Anterior cingulate cortex (tissue), 58 donors: ENCODE measurements at regions not wholly inside any gene's neighbourhood (a gene's known extent, or its start where the extent isn't known, plus 50 kb on each side); places are given as distances from the start of the nearest gene placed in this dataset.
"Not testable (repeated sequence)": the region's sequence is repeated elsewhere in the genome, so short reads cannot be mapped to it uniquely, and the experiment has no call there.

Experiments
- DNase-seq, 58 donors: peaks; one replicate each; lab custom pipeline; 2025; lab: John Stamatoyannopoulos, UW

- DNase-seq, result no peak
Observed at GRCh38 chr2:7693246-7694075, 776.2 kb downstream of the RNF144A start.

- DNase-seq, result no peak
Observed at GRCh38 chr2:7694076-7694985, 777.1 kb downstream of the RNF144A start.

- not testable (repeated sequence) for DNase-seq
Observed at GRCh38 chr2:7696556-7696955, 779.3 kb downstream of the RNF144A start.

- DNase-seq, result no peak
Observed at GRCh38 chr2:7697052-7697451, 779.8 kb downstream of the RNF144A start.

GRCh38 chr2:7701791-7702190 is 784.6 kb downstream of the RNF144A start:
- no peak for DNase-seq

- no peak for DNase-seq
Observed at GRCh38 chr2:7703048-7703447, 785.8 kb downstream of the RNF144A start.

- DNase-seq, result no peak
Observed at GRCh38 chr2:7703543-7704144, 786.4 kb downstream of the RNF144A start.

- no peak for DNase-seq
Observed at GRCh38 chr2:7704296-7704865, 787.2 kb downstream of the RNF144A start.

- no peak for DNase-seq
Observed at GRCh38 chr2:7706791-7707190, 789.6 kb downstream of the RNF144A start.

- no peak for DNase-seq
Observed at GRCh38 chr2:7707723-7708122, 790.5 kb downstream of the RNF144A start.

GRCh38 chr2:7709907-7710306 is 792.7 kb downstream of the RNF144A start:
- DNase-seq, result peak in 29 of 58 donors; percentile 1 to 69 (median 17)

GRCh38 chr2:7711167-7711566 is 794.0 kb downstream of the RNF144A start:
- no peak for DNase-seq

- DNase-seq, result no peak
Observed at GRCh38 chr2:7719876-7720275, 802.7 kb downstream of the RNF144A start.

- DNase-seq, result peak in 3 of 58 donors; percentile 0 to 14 (median 6)
Observed at GRCh38 chr2:7721413-7721995, 804.3 kb downstream of the RNF144A start.

GRCh38 chr2:7722212-7722910 is 805.1 kb downstream of the RNF144A start:
- DNase-seq, result no peak

- no peak for DNase-seq
Observed at GRCh38 chr2:7724336-7724735, 807.1 kb downstream of the RNF144A start.

GRCh38 chr2:7725171-7725849 is 808.1 kb downstream of the RNF144A start:
- peak in 1 of 58 donors; percentile 12 for DNase-seq

- DNase-seq, result no peak
Observed at GRCh38 chr2:7725850-7726242, 808.6 kb downstream of the RNF144A start.

GRCh38 chr2:7726989-7727388 is 809.8 kb downstream of the RNF144A start:
- no peak for DNase-seq
